GM19452 (cell line): ENCODE measurements at regions not wholly inside any gene's neighbourhood (a gene's known extent, or its start where the extent isn't known, plus 50 kb on each side); places are given as distances from the start of the nearest gene placed in this dataset.

ENCODE experiments used
- ATAC-seq: cut with Tn5 transposase; IDR thresholded peaks from one replicate; pipeline ENCODE4 v1.9.1; 2021; ENCODE audit not compliant: unreplicated experiment

- ATAC-seq, result no peak
These were observed 522.9 kb upstream of the SLIT2 start for GRCh38 chr4:19728773-19729172.

- ATAC-seq, result no peak
These were observed 524.6 kb upstream of the SLIT2 start for GRCh38 chr4:19727141-19727540.

- ATAC-seq, result no peak
These were observed 526.6 kb upstream of the SLIT2 start for GRCh38 chr4:19725130-19725529.

GRCh38 chr4:19722404-19722803 is 529.3 kb upstream of the SLIT2 start:
- no peak for ATAC-seq

- ATAC-seq, result no peak
These were observed 530.1 kb upstream of the SLIT2 start for GRCh38 chr4:19721587-19721986.

GRCh38 chr4:19720610-19721009 is 531.1 kb upstream of the SLIT2 start:
- no peak for ATAC-seq

- ATAC-seq, result no peak
These were observed 531.5 kb upstream of the SLIT2 start for GRCh38 chr4:19720190-19720589.

- ATAC-seq, result no peak
These were observed 539.8 kb upstream of the SLIT2 start for GRCh38 chr4:19711871-19712270.

GRCh38 chr4:19707876-19708275 is 543.8 kb upstream of the SLIT2 start:
- no peak for ATAC-seq

GRCh38 chr4:19703391-19703790 is 548.3 kb upstream of the SLIT2 start:
- ATAC-seq, result no peak

GRCh38 chr4:19700992-19701391 is 550.7 kb upstream of the SLIT2 start:
- no peak for ATAC-seq

GRCh38 chr4:19698961-19699360 is 552.7 kb upstream of the SLIT2 start:
- ATAC-seq, result no peak

- no peak for ATAC-seq
These were observed 556.9 kb upstream of the SLIT2 start for GRCh38 chr4:19694812-19695211.

GRCh38 chr4:19693936-19694570 is 557.7 kb upstream of the SLIT2 start:
- no peak for ATAC-seq

- ATAC-seq, result no peak
These were observed 562.2 kb upstream of the SLIT2 start for GRCh38 chr4:19689511-19689910.

GRCh38 chr4:19686456-19686855 is 565.2 kb upstream of the SLIT2 start:
- no peak for ATAC-seq

- ATAC-seq, result no peak
These were observed 567.6 kb upstream of the SLIT2 start for GRCh38 chr4:19684084-19684483.

GRCh38 chr4:19683426-19683825 is 568.3 kb upstream of the SLIT2 start:
- ATAC-seq, result no peak

- ATAC-seq, result no peak
These were observed 574.5 kb upstream of the SLIT2 start for GRCh38 chr4:19677211-19677610.

- ATAC-seq, result no peak
These were observed 576.4 kb upstream of the SLIT2 start for GRCh38 chr4:19675172-19675811.

GRCh38 chr4:19659101-19659500 is 592.6 kb upstream of the SLIT2 start:
- no peak for ATAC-seq

GRCh38 chr4:19657856-19658255 is 593.8 kb upstream of the SLIT2 start:
- ATAC-seq, result no peak

- ATAC-seq, result no peak
These were observed 596.0 kb upstream of the SLIT2 start for GRCh38 chr4:19655666-19656065.
